ENCODE measurements at regions not wholly inside any gene's neighbourhood (a gene's known extent, or its start where the extent isn't known, plus 50 kb on each side); places are given as distances from the start of the nearest gene placed in this dataset.
"Not testable (repeated sequence)": the region's sequence is repeated elsewhere in the genome, so short reads cannot be mapped to it uniquely, and the experiment has no call there.

GRCh38 chr1:146309427-146309826 lies 80.6 kb upstream of the NOTCH2NLA start:
- intact Hi-C loops (cut with DNase I); H3K27ac ChIP-seq; H3K4me3 ChIP-seq; H3K4me1 ChIP-seq (replicated peaks); H3K9me3 ChIP-seq; H3K36me3 ChIP-seq; DNase-seq (ENCODE audit: low spot score); H3K27me3 ChIP-seq (replicated peaks; ENCODE audit: insufficient read depth): not testable (repeated sequence)
- no CpG with 5 or more reads among the region's 1 CpG for WGBS

- 55% methylated on average over 1 of the region's 1 CpG for WGBS
- H3K27ac ChIP-seq; DNase-seq (ENCODE audit: low spot score); H3K36me3 ChIP-seq; H3K9me3 ChIP-seq; H3K27me3 ChIP-seq (replicated peaks; ENCODE audit: insufficient read depth); H3K4me1 ChIP-seq (replicated peaks); H3K4me3 ChIP-seq; intact Hi-C loops (cut with DNase I): not testable (repeated sequence)
Observed at GRCh38 chr1:146308892-146309291, 80.1 kb upstream of the NOTCH2NLA start.

- H3K27ac ChIP-seq; H3K36me3 ChIP-seq; intact Hi-C loops (cut with DNase I); H3K9me3 ChIP-seq; H3K4me3 ChIP-seq; H3K27me3 ChIP-seq (replicated peaks; ENCODE audit: insufficient read depth); DNase-seq (ENCODE audit: low spot score); H3K4me1 ChIP-seq (replicated peaks): not testable (repeated sequence)
- 75% methylated on average over 3 of the region's 5 CpGs for WGBS
Observed at GRCh38 chr1:146308152-146308551, 79.3 kb upstream of the NOTCH2NLA start.

- H3K9me3 ChIP-seq; H3K27ac ChIP-seq; H3K36me3 ChIP-seq; H3K4me3 ChIP-seq; DNase-seq (ENCODE audit: low spot score); H3K4me1 ChIP-seq (replicated peaks); intact Hi-C loops (cut with DNase I); H3K27me3 ChIP-seq (replicated peaks; ENCODE audit: insufficient read depth): not testable (repeated sequence)
- no CpG with 5 or more reads among the region's 5 CpGs for WGBS
Observed at GRCh38 chr1:146307632-146308031, 78.8 kb upstream of the NOTCH2NLA start.

GRCh38 chr1:146306651-146307050 lies 77.8 kb upstream of the NOTCH2NLA start:
- H3K9me3 ChIP-seq; DNase-seq (ENCODE audit: low spot score); H3K4me3 ChIP-seq; H3K36me3 ChIP-seq; H3K27ac ChIP-seq; intact Hi-C loops (cut with DNase I); H3K4me1 ChIP-seq (replicated peaks); H3K27me3 ChIP-seq (replicated peaks; ENCODE audit: insufficient read depth): not testable (repeated sequence)

- H3K4me3 ChIP-seq; intact Hi-C loops (cut with DNase I); DNase-seq (ENCODE audit: low spot score); H3K27me3 ChIP-seq (replicated peaks; ENCODE audit: insufficient read depth); H3K4me1 ChIP-seq (replicated peaks); H3K9me3 ChIP-seq; H3K36me3 ChIP-seq; H3K27ac ChIP-seq: not testable (repeated sequence)
- no CpG with 5 or more reads among the region's 2 CpGs for WGBS
Observed at GRCh38 chr1:146305442-146305841, 76.6 kb upstream of the NOTCH2NLA start.

GRCh38 chr1:146298575-146298897 lies 69.7 kb upstream of the NOTCH2NLA start:
- H3K36me3 ChIP-seq; intact Hi-C loops (cut with DNase I); H3K27me3 ChIP-seq (replicated peaks; ENCODE audit: insufficient read depth); H3K27ac ChIP-seq; H3K9me3 ChIP-seq; H3K4me3 ChIP-seq; H3K4me1 ChIP-seq (replicated peaks); DNase-seq (ENCODE audit: low spot score): not testable (repeated sequence)
- WGBS = no CpG with 5 or more reads among the region's 5 CpGs

- no CpG with 5 or more reads among the region's 68 CpGs for WGBS
- H3K4me3 ChIP-seq; H3K9me3 ChIP-seq; intact Hi-C loops (cut with DNase I); H3K4me1 ChIP-seq (replicated peaks); H3K36me3 ChIP-seq; DNase-seq (ENCODE audit: low spot score); H3K27ac ChIP-seq; H3K27me3 ChIP-seq (replicated peaks; ENCODE audit: insufficient read depth): not testable (repeated sequence)
Observed at GRCh38 chr1:146297781-146298574, 69.2 kb upstream of the NOTCH2NLA start.

GRCh38 chr1:146292940-146293936 lies 64.4 kb upstream of the NOTCH2NLA start:
- H3K36me3 ChIP-seq; H3K4me3 ChIP-seq; H3K27me3 ChIP-seq (replicated peaks; ENCODE audit: insufficient read depth); DNase-seq (ENCODE audit: low spot score); H3K4me1 ChIP-seq (replicated peaks); H3K9me3 ChIP-seq; H3K27ac ChIP-seq; intact Hi-C loops (cut with DNase I): not testable (repeated sequence)
- WGBS = no CpG with 5 or more reads among the region's 9 CpGs

- H3K27me3 ChIP-seq (replicated peaks; ENCODE audit: insufficient read depth); H3K4me1 ChIP-seq (replicated peaks); H3K36me3 ChIP-seq; DNase-seq (ENCODE audit: low spot score); H3K4me3 ChIP-seq; H3K9me3 ChIP-seq; intact Hi-C loops (cut with DNase I); H3K27ac ChIP-seq: not testable (repeated sequence)
- no CpG with 5 or more reads among the region's 4 CpGs for WGBS
Observed at GRCh38 chr1:146292424-146292823, 63.6 kb upstream of the NOTCH2NLA start.

- H3K27me3 ChIP-seq (replicated peaks; ENCODE audit: insufficient read depth); H3K4me1 ChIP-seq (replicated peaks); H3K9me3 ChIP-seq; H3K27ac ChIP-seq; H3K36me3 ChIP-seq; intact Hi-C loops (cut with DNase I); DNase-seq (ENCODE audit: low spot score); H3K4me3 ChIP-seq: not testable (repeated sequence)
- WGBS = no CpG with 5 or more reads among the region's 6 CpGs
Observed at GRCh38 chr1:146287881-146288280, 59.1 kb upstream of the NOTCH2NLA start.

GRCh38 chr1:146284760-146285159 lies 55.9 kb upstream of the NOTCH2NLA start:
- H3K27me3 ChIP-seq (replicated peaks; ENCODE audit: insufficient read depth); intact Hi-C loops (cut with DNase I); H3K36me3 ChIP-seq; H3K9me3 ChIP-seq; H3K4me1 ChIP-seq (replicated peaks); H3K4me3 ChIP-seq; H3K27ac ChIP-seq; DNase-seq (ENCODE audit: low spot score): not testable (repeated sequence)
- no CpG with 5 or more reads among the region's 1 CpG for WGBS
